ENCODE measurements at regions not wholly inside any gene's neighbourhood (a gene's known extent, or its start where the extent isn't known, plus 50 kb on each side); places are given as distances from the start of the nearest gene placed in this dataset.
"Not testable (repeated sequence)": the region's sequence is repeated elsewhere in the genome, so short reads cannot be mapped to it uniquely, and the experiment has no call there.

DNA sequence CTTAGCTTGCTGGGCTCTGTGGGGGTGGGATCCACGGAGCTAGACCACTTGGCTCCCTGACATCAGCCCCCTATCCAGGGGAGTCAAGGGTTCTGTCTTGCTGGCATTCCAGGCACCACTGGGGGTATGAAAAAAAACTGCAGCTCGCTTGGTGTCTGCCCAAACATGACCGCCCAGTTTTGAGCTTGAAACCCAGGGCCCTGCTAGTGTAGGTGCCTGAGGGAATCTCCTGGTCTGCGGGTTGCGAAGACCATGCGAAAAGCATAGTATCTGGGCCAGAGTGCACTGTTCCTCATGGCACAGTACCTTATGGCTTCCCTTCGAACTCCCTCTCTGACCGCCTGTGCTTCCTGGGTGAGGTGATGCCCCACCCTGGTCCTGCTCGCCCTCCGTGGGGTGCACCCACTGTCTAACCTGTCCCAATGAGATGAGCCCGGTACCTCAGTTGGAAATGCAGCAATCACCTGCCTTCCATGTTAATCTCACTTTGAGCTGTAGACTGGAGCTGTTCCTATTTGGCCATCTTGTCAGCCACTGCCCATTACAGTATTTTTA lies 120.8 kb upstream of the TNFSF11 start:
- in situ Hi-C loops (cut with HindIII; ENCODE audit: low pct_unique_long_range_greater_than_20kb, low sequenced_read_pairs): no loop called here
- no peak for DNase-seq (ENCODE audit: low read depth)

DNA sequence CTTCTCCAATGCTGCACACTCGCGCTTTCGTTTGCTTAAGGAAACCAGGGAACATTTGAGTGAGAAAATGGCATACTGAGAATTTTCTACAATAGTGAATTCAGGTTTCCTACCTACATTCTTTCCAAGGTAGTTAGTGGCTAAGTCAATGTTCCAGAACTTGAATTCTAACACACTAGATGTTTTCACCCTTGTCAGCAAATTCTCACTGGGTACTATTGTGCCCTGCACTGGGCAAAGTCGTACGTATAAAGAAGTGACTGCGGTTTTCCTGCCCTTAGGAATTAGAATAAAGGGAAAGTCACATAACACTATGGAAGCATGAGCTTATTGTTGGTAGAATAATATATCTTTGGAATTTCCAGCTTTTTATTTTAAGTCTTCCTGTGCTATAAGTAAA lies 119.2 kb upstream of the TNFSF11 start:
- in situ Hi-C loops (cut with HindIII; ENCODE audit: low pct_unique_long_range_greater_than_20kb, low sequenced_read_pairs): no loop called here
- no peak for DNase-seq (ENCODE audit: low read depth)

DNA sequence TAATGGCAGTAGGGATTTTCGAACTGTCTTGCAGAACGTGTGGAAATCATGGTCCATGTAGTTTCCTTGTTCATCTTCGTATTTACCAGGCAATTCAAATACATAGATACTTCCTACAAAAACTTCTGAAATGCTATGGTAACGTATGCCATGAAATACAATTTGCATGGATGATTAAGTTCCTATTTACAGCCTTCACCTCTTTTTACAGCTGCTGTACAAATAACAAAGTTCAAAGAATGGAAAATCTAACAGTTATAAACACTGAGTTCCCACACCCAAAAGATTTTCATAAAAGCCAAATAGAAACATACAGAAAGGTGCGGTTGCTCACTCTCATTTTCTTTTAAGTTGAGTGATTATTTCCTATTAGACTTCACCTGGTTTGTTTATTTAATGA lies 115.8 kb upstream of the TNFSF11 start:
- in situ Hi-C loops (cut with HindIII; ENCODE audit: low pct_unique_long_range_greater_than_20kb, low sequenced_read_pairs): no loop called here

DNA sequence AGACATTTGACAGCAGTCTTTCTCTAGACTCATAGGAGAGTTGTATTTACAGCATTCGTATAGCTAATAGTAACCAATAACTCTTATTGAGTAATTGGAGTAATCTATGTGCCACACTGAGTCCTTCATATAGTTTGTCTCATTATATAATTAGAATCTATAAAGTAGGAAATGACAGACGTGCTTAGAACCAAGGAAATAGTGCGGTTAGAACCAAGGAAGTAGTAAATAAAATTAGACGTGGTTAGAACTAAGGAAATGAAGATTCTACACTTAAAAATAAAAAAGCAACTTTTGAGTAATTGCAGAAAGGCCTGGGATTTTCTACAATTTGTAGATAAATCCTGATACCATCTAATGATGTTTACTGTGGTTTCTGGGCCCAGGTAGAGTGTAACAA lies 107.8 kb upstream of the TNFSF11 start:
- no peak for DNase-seq (ENCODE audit: low read depth)
- in situ Hi-C loops (cut with HindIII; ENCODE audit: low pct_unique_long_range_greater_than_20kb, low sequenced_read_pairs): no loop called here

More for the DNA sequence above, 115.8 kb upstream of the TNFSF11 start:
- DNase-seq (ENCODE audit: low read depth): no peak

DNA sequence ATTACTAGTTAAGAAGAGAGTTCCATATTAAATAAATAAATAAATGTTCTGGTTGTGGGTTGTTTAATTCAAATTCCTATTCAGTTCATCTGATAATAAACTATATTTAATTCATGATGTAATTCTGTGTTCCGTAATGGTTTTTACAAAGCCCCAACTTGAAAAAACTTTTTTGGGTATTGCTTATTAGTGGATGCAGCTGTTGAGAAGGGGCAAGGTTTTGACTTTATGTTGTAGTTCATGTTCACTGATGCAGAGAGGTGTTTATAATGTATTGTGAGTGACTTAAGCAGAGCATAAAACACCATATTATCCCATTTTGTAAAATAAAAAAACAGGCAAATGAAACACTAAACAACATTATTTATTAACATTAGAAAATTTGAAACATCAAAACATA lies 107.3 kb upstream of the TNFSF11 start:
- in situ Hi-C loops (cut with HindIII; ENCODE audit: low pct_unique_long_range_greater_than_20kb, low sequenced_read_pairs): no loop called here
- DNase-seq (ENCODE audit: low read depth): no peak

DNA sequence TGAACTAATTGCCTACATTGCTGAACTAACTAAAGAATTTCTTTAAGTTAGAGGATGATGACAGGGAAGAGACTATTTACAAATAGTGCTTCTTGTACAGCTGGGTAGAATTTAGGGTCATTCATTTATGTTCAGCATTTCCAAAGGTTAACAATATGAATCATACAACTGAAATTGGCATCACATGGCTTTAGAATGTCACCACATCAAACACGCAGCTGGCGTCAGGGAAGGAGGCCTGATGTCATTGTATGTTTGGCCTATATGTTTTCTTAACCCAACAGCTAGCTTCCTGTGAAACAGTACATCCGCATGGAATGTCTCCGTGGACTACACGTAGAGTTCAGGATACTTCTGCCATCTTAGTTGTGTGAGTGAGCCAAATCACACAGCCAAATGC lies 99.0 kb upstream of the TNFSF11 start:
- in situ Hi-C loops (cut with HindIII; ENCODE audit: low pct_unique_long_range_greater_than_20kb, low sequenced_read_pairs): no loop called here
- no peak for DNase-seq (ENCODE audit: low read depth)

DNA sequence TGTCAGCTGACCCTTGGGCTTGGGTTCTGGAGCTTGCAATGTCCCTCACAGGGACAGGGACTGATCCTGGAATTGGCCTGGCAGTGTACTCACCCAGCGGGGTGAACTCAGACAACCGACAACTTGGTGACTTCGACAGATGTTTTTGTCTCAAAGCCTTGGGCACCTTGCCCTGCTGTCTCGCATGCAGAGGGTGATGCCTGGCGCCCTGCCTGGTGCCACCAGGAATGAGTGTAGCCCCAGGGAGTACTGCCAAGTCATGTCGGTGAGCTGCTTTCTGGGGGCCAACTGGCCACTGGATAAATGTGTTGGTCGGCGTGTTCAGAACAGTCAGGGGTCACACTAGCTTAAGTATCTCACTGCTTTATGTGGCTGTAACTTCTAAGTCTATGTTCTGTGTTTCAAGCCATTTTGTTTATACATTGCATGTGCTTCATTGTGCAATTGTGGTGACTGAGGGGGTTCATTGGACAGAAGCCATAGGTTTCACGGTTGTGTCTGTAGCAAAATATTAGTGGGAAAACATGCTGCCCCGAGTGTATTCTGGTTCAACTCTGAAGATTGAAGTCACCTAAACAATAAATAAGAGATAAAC lies 96.3 kb upstream of the TNFSF11 start:
- DNase-seq (ENCODE audit: low read depth): no peak
- in situ Hi-C loops (cut with HindIII; ENCODE audit: low pct_unique_long_range_greater_than_20kb, low sequenced_read_pairs): no loop called here

DNA sequence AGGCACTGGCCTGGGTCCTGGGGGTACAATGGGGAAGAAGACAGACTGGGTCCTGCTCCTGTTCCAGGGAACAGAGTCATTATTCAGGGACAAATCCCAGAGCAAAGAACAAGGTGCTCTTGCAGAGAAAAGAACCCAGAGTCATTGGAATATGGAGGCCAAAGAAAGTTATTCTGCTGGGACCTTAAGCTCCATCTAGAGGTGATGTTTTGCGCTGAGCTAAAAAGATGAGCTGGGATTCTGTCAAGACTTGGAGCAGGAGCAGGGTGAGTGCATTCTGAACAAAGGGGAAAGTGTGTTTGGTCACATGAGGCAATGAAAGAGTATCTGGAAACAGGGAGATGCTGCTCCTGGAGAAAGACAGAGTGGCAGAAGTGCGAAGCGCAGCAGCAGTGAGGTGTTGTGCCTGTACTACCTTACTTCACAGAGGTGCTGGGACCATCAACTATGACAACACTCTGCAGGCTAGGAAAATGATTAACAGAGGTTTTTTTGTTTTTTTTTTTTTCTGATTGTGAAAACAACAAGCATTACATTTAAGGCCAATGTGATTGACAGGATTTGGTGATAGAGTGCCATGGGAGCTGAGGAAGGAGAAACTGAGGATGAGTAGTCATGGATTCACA lies 95.3 kb upstream of the TNFSF11 start:
- in situ Hi-C loops (cut with HindIII; ENCODE audit: low pct_unique_long_range_greater_than_20kb, low sequenced_read_pairs): no loop called here
- peak; percentile 19 for DNase-seq (ENCODE audit: low read depth)

DNA sequence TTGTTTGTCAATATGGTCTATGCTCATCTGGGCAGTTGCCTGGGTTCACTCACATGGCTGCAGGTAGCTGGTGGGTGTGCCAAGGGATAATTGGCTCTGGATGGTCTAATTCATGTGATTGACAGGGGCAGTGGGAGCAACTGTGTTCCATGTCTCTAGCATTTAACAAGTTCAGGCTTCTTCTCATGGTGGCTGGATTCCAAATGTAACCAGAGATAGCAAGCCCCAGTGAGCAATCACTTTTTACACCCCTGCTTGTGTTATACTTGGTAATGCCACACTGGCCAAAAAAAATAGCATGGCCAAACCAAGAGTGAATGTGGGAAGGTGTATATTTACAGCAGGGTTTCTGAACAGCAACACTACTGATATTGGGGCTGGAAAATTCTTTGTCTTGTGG lies 89.6 kb upstream of the TNFSF11 start:
- DNase-seq (ENCODE audit: low read depth): no peak
- in situ Hi-C loops (cut with HindIII; ENCODE audit: low pct_unique_long_range_greater_than_20kb, low sequenced_read_pairs): no loop called here

DNA sequence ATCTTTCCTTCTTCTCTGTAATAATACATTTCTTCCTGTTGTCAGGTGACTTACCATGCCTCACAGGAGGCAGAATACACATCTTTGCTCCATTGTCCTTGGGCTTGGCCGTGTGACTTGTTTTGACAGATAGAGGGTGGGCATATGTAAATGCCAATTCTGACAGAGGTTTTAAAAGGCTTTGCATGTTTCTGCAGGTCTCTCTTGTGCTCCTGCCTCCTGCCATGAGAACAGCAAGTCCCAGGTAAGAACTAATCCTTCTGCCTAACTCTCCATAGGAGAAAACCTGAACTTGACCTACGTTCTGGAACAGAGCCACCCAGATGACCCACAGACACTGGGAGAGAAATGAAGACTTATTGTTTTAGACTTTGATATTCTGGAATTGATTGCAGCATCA lies 88.7 kb upstream of the TNFSF11 start:
- DNase-seq (ENCODE audit: low read depth): no peak
- in situ Hi-C loops (cut with HindIII; ENCODE audit: low pct_unique_long_range_greater_than_20kb, low sequenced_read_pairs): no loop called here

DNA sequence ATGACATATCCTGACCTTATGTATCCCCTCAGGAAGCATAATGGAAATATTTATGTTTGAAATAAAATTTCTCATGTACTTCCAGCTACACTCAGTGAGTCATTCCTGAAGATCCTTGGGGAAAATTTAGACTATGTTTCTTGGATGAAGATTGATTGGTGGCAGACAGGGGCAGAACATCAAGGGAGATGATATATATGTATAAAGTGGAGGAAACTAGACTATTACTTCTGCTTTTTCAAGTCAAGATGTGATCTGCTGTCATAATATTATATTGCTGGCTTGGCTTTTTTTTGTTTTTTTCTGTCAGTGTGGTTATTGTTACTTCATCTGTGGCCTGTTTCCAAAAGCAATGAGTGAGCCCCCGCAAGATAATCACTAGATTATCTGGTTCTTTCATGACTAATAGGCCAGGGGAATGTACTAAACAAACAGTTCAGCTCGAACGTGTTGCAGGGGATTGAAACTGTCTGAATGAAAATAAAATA lies 87.2 kb upstream of the TNFSF11 start:
- peak; percentile 57 for DNase-seq (ENCODE audit: low read depth)
- in situ Hi-C loops (cut with HindIII; ENCODE audit: low pct_unique_long_range_greater_than_20kb, low sequenced_read_pairs): no loop called here

DNA sequence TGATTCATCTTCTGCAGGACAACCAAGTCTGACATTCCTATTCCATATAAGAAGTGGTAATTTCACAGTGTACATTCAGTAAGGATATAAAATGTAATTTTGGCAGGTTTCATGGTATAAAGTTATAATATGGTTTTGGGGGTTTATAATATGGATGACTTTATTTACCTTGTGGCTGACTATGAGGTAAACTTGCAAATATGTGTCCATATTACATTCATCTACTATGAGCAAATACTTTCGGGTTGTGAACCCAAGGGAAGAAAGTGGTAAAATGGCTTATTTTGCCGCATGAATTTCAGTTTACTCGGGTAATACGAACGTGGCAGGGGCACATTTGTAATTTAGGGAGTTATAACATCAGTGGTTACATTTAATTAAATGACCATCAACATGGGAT lies 86.7 kb upstream of the TNFSF11 start:
- in situ Hi-C loops (cut with HindIII; ENCODE audit: low pct_unique_long_range_greater_than_20kb, low sequenced_read_pairs): no loop called here
- DNase-seq (ENCODE audit: low read depth): no peak

DNA sequence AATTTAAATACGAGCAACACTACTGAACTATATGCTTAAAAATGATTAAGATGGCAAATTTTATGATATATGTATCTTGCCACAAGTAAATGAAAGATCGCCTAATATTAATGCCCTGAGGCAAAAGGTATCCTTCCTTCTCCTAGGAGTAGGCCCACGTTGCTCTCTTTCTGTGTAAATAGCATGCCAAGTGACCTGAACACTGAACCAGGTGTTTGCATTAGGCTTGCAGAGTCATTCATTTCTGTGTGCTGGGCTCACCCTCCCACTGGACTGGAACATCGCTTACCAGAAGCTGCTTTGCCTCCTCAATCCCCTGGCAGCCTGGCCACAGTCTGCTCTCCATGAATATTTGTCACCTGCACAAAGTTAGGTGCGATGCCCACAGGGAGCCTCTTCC lies 83.3 kb upstream of the TNFSF11 start:
- DNase-seq (ENCODE audit: low read depth): no peak
- in situ Hi-C loops (cut with HindIII; ENCODE audit: low pct_unique_long_range_greater_than_20kb, low sequenced_read_pairs): no loop called here

DNA sequence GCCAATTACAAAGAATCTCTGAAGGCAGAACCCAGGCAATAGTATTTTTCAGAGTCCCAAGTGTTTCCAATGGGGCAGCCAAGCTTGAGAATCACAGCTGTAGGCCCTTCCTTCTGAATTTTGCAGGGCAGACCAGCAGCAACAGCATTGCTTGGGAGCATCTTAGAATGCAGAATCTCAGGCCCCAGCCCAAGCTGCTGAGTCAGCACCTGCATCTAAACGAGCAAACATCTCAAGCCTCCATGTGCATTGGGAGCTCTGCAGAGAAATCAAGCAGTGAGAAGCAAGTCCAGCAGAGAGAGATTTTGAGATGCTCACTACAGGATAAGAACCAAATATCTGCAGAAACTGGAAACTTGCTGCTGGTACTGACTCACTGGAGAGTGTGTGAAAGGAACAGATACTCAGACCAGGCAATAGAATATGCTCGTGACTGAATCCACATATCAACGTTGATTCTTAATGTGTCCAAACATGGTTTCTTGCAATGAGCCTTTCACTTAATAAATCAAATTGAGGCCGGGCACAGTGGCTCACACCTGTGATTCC lies 81.5 kb upstream of the TNFSF11 start:
- DNase-seq (ENCODE audit: low read depth): no peak
- in situ Hi-C loops (cut with HindIII; ENCODE audit: low pct_unique_long_range_greater_than_20kb, low sequenced_read_pairs): no loop called here

DNA sequence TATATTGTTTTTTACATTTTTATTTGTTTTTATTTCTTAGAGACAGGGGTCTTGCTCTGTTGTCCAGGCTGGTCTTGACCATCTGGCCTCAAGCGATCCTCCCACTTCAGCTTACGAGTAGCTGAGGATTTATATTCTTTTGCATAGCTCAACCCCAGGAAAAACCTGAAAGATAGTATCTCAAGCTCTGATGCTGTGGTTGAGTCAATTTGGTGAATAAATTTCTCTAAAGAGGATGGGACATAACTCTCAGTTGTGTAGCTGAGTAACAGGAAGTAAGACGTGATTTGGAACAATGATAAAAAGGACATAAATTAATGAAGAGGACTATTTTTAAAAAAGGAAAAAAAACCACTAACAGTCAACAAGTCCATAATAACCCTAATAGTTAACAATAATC lies 79.8 kb upstream of the TNFSF11 start:
- no peak for DNase-seq (ENCODE audit: low read depth)
- in situ Hi-C loops (cut with HindIII; ENCODE audit: low pct_unique_long_range_greater_than_20kb, low sequenced_read_pairs): no loop called here

DNA sequence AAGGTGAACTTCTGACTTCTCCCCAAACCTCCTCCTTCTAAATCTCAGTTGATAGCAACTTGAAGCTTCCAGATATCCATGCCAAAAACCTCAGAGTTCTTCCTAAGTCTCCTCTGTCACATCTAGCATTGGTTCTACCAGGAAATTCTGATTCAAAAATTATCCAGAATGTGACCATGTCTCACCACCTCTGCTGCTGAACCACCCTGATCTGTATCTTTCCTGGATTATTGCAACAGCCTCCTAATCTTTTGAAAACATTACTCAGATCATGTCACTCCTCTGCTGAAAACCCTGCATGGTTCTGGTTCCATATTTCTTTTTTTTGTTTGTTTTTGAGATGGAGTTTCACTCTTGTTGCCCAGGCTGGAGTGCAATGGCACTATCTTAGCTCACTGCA lies 78.7 kb upstream of the TNFSF11 start:
- no peak for DNase-seq (ENCODE audit: low read depth)
- in situ Hi-C loops (cut with HindIII; ENCODE audit: low pct_unique_long_range_greater_than_20kb, low sequenced_read_pairs): no loop called here

DNA sequence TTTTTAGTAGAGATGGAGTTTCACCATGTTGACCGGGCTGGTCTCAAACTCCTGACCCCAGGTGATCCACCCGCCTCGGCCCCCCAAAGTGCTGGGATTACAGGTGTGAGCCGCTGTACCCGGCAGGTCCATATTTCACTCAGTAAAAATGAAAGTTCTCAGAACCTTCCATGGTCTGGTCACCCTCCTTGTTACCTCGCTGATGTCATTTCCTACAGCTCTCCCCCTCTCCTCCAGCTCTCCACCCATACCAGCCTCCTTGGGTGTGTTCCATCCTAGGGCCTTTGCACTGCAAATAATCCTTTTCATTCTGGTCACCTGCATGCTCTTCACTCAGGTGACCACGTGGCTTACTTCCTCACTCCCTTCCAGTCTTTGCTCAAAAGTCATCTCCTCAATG lies 78.2 kb upstream of the TNFSF11 start:
- DNase-seq (ENCODE audit: low read depth): no peak
- in situ Hi-C loops (cut with HindIII; ENCODE audit: low pct_unique_long_range_greater_than_20kb, low sequenced_read_pairs): no loop called here

DNA sequence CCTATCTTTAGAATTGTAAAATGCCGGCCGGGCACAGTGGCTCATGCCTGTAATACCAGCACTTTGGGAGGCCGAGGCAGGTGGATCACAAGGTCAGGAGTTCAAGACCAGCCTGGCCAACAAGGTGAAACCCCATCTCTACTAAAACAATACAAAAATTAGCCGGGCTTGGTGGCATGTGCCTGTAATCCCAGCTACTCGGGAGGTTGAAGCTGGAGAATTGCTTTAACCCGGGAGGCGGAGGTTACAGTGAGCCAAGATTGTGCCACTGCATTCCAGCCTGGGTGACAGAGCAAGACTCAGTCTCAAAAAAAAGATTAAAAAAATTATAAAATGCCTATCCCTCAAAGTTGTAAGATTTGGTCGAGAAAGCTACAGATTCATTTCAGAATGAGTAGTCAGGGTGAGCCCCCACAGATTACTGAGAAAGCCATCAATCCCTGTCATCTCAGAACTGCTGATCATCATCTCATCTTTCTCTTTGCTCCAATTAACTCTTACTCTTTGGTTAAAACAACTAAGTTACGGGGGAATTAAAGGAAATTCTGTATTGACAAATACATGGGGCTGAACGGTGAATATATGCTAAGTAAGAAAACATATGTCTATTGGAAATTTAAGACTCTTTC lies 76.9 kb upstream of the TNFSF11 start:
- in situ Hi-C loops (cut with HindIII; ENCODE audit: low pct_unique_long_range_greater_than_20kb, low sequenced_read_pairs); DNase-seq (ENCODE audit: low read depth): not testable (repeated sequence)

DNA sequence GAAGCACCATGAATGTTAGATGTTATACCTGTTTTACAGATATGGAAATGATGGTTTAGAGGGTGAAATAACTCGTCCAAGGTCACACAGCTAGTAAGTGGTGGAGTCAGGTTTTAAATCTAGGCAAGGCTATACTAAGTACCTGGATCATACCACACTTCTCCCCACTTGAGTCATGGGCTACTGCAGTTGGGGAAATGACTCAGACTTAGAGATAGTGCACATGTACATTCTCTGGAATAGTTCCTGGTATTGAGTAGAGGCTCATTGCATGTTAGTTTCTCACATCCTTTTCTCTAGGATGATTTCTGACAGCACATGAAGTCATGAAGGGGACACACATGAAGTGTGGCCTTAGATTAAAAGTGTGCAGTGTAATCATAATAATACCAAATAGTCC lies 76.2 kb upstream of the TNFSF11 start:
- in situ Hi-C loops (cut with HindIII; ENCODE audit: low pct_unique_long_range_greater_than_20kb, low sequenced_read_pairs): no loop called here
- peak; percentile 4 for DNase-seq (ENCODE audit: low read depth)
